ENCODE measurements at regions not wholly inside any gene's neighbourhood (a gene's known extent, or its start where the extent isn't known, plus 50 kb on each side); places are given as distances from the start of the nearest gene placed in this dataset.

DNA sequence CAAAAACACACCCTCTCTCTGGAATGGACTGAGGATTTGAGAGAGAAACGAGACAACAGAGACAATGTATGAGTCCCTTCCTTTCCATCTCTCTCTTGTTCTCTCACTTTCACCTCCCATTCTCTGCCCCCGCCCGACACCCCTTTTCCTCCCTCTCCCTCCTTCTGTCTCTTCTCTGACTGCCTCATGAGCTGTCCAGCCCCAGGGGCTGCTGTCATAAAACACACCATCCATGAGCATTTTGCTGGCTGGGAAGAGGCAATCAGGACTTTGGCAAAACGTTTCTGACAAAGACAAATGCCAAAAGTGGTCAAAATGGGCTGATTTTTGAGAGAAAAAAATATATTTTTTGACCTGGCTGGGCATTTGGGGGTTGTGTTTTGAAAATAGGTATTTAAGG, 377.2 kb downstream of the EN1 start:
- Histone ChIP-seq H3K9me3 (ENCODE audit: control insufficient read depth in 2 of 2, insufficient read depth in 1 of 2, low read depth in 1 of 2, low read length in 1 of 2) (no peaks in the 10 kb centered on the region), H3K36me3 (ENCODE audit: control insufficient read depth in 2 of 2, insufficient read depth in 2 of 2, low read length in 1 of 2) (no peaks in the 10 kb centered on the region), H3K27ac (ENCODE audit: low read depth in 2 of 2, low read length in 1 of 2) (no peak overlapping the region), H3K27me3 (ENCODE audit: control insufficient read depth in 1 of 2, insufficient read depth in 2 of 2, low read length in 2 of 2) (no peaks in the 10 kb centered on the region), H3K4me1 (ENCODE audit: control insufficient read depth in 2 of 2, insufficient read depth in 2 of 2, low read length in 1 of 2) (no peaks in the 10 kb centered on the region), H3K4me3 (ENCODE audit: low read depth in 1 of 2, low read length in 2 of 2) (no peak overlapping the region)
- 39 to 62% methylated on average over 4 of the region's 4 CpGs for WGBS, 2 donors

DNA sequence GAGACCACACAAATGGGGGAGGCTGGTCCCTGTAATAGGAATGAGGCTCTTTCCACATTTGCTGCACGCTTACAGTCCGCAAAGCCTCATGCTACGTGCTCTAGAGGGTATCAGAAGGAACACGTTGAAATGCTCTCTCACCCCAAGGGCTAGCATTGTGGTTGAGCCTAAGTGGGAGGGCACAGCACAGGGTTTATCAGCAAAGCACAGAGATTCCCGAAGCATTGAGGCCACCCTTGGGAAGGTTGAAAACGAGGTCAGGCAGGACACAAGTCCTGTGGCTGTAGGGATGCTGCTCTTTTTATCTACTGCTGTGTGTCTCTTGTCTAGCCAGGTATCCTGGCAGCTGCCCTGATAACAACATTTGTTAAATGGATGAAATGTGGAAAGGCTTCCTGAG, 378.3 kb downstream of the EN1 start:
- H3K4me1 ChIP-seq (ENCODE audit: control insufficient read depth in 2 of 2, insufficient read depth in 2 of 2, low read length in 1 of 2), result no peaks in the 10 kb centered on the region
- 37 to 45% methylated on average over 6 of the region's 6 CpGs for WGBS, 2 donors
- no peak overlapping the region for H3K4me3 ChIP-seq (ENCODE audit: low read depth in 1 of 2, low read length in 2 of 2)
- no peaks in the 10 kb centered on the region for H3K36me3 ChIP-seq (ENCODE audit: control insufficient read depth in 2 of 2, insufficient read depth in 2 of 2, low read length in 1 of 2)
- H3K9me3 ChIP-seq (ENCODE audit: control insufficient read depth in 2 of 2, insufficient read depth in 1 of 2, low read depth in 1 of 2, low read length in 1 of 2), result no peaks in the 10 kb centered on the region
- H3K27ac ChIP-seq (ENCODE audit: low read depth in 2 of 2, low read length in 1 of 2), result no peak overlapping the region
- no peaks in the 10 kb centered on the region for H3K27me3 ChIP-seq (ENCODE audit: control insufficient read depth in 1 of 2, insufficient read depth in 2 of 2, low read length in 2 of 2)

DNA sequence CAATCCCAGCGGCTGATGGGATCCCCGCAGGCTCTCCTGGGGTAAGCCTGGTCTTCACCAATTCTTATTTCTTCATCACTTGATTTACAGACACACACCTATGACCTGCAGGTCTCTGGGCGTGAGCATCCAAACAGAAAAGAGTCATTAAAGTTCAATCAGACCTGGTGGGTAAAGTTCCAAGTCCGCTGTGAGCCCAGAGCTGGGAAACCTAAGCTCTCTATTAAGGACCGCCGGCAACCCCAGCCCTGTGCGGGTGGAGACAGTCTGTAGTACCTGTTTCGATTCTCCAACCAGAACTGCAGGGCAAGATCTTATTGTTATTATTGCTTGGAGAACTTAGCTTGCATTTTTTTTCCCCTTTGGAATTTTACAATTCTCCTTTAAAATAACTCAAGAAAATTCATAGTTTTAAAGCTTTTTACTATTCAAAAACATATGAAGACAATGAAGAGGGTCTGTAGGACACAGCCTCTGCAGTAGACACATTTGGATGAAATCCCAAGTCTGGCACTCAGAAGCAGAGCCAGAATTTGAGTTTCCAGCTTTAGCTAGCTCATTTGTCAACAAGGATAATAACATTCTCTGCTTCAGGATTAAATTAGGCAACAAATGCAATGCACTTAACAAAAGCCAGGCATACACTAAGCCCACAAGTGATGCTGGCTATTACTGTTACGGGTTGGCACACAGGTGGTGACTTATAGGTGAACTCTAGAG, 376.4 kb downstream of the INSIG2 start:
- H3K27ac ChIP-seq (ENCODE audit: low read depth in 2 of 2, low read length in 1 of 2), result no peak overlapping the region

DNA sequence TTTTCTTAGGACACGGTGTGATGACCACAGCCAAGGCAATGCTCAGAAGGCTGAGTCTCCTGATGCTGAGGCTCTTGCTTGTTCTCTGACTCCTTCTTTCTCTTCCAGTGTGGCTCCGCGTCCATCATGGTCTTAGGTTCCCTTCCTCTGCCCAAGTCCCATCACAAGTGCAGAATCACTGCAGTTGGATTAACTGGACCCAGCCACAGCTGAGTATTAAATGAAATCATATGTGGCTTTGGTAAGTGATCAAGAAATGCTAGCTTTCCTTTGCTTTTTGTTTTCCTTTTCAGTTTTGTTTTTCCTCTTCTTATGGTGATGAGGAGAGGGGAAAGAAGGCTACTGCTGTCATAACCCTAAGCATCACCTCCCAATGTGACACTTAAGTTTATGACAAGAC, 375.8 kb downstream of the INSIG2 start:
- no peaks in the 10 kb centered on the region for H3K27me3 ChIP-seq (ENCODE audit: control insufficient read depth in 1 of 2, insufficient read depth in 2 of 2, low read length in 2 of 2)
- no peak overlapping the region for H3K27ac ChIP-seq (ENCODE audit: low read depth in 2 of 2, low read length in 1 of 2)
- H3K36me3 ChIP-seq (ENCODE audit: control insufficient read depth in 2 of 2, insufficient read depth in 2 of 2, low read length in 1 of 2), result no peaks in the 10 kb centered on the region
- H3K4me1 ChIP-seq (ENCODE audit: control insufficient read depth in 2 of 2, insufficient read depth in 2 of 2, low read length in 1 of 2), result no peaks in the 10 kb centered on the region
- no peaks in the 10 kb centered on the region for H3K9me3 ChIP-seq (ENCODE audit: control insufficient read depth in 2 of 2, insufficient read depth in 1 of 2, low read depth in 1 of 2, low read length in 1 of 2)
- WGBS, 2 donors, result 78 to 82% methylated on average over 3 of the region's 3 CpGs
- H3K4me3 ChIP-seq (ENCODE audit: low read depth in 1 of 2, low read length in 2 of 2), result no peak overlapping the region

More for the DNA sequence above, 376.4 kb downstream of the INSIG2 start:
- Histone ChIP-seq H3K36me3 (ENCODE audit: control insufficient read depth in 2 of 2, insufficient read depth in 2 of 2, low read length in 1 of 2) (no peaks in the 10 kb centered on the region), H3K9me3 (ENCODE audit: control insufficient read depth in 2 of 2, insufficient read depth in 1 of 2, low read depth in 1 of 2, low read length in 1 of 2) (no peaks in the 10 kb centered on the region), H3K27me3 (ENCODE audit: control insufficient read depth in 1 of 2, insufficient read depth in 2 of 2, low read length in 2 of 2) (no peaks in the 10 kb centered on the region), H3K4me3 (ENCODE audit: low read depth in 1 of 2, low read length in 2 of 2) (no peak overlapping the region), H3K4me1 (ENCODE audit: control insufficient read depth in 2 of 2, insufficient read depth in 2 of 2, low read length in 1 of 2) (no peaks in the 10 kb centered on the region)
- 61 to 69% methylated on average over 9 of the region's 9 CpGs for WGBS, 2 donors

DNA sequence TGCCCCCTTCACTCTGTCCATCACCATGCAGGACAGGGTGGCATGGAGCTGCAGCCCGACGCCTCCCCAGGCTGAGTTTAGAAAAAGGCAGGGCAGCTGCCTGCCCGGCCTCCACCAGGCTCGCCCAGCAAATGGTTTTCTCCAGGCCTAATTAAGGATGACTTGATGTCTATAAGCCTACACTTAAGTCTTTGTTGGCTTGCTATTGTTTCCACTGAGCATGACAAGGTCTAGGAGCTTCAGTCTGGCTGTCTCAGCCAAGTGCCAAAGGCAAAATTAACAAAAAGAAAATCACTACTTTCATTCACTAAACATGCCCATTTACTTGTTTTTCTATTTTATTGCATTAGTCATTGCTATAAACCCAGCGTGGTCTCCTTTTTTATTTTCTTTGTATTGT, 372.2 kb downstream of the INSIG2 start:
- no peaks in the 10 kb centered on the region for H3K36me3 ChIP-seq (ENCODE audit: control insufficient read depth in 2 of 2, insufficient read depth in 2 of 2, low read length in 1 of 2)
- no peak overlapping the region for H3K4me3 ChIP-seq (ENCODE audit: low read depth in 1 of 2, low read length in 2 of 2)
- WGBS, 2 donors, result 78 to 86% methylated on average over 5 of the region's 5 CpGs
- H3K27ac ChIP-seq (ENCODE audit: low read depth in 2 of 2, low read length in 1 of 2), result no peak overlapping the region
- H3K27me3 ChIP-seq (ENCODE audit: control insufficient read depth in 1 of 2, insufficient read depth in 2 of 2, low read length in 2 of 2), result peaks cover 0 to 3% of the 10 kb centered on the region in 2 donors
- H3K9me3 ChIP-seq (ENCODE audit: control insufficient read depth in 2 of 2, insufficient read depth in 1 of 2, low read depth in 1 of 2, low read length in 1 of 2), result no peaks in the 10 kb centered on the region
- no peaks in the 10 kb centered on the region for H3K4me1 ChIP-seq (ENCODE audit: control insufficient read depth in 2 of 2, insufficient read depth in 2 of 2, low read length in 1 of 2)

DNA sequence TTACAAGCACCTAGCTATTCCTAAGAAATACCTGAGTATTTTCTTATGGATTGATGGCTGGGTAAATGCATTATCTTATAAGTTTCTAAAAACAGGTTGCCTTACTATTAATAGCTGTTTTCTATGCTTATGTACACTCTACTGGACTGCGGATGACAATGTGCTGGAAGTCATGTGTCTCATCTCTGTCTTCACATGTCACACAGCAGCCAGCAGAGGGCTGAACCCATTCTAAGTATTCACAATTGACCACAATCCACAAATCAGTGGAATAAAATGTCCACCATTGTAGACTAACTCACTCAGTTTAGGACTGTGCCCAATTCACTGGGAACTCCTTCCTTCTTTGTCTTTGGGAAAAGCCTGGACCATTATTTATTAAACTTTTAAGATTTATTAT, 371.2 kb downstream of the INSIG2 start:
- Histone ChIP-seq H3K36me3 (ENCODE audit: control insufficient read depth in 2 of 2, insufficient read depth in 2 of 2, low read length in 1 of 2) (no peaks in the 10 kb centered on the region), H3K27ac (ENCODE audit: low read depth in 2 of 2, low read length in 1 of 2) (no peak overlapping the region), H3K4me1 (ENCODE audit: control insufficient read depth in 2 of 2, insufficient read depth in 2 of 2, low read length in 1 of 2) (no peaks in the 10 kb centered on the region), H3K27me3 (ENCODE audit: control insufficient read depth in 1 of 2, insufficient read depth in 2 of 2, low read length in 2 of 2) (peaks cover 0 to 3% of the 10 kb centered on the region in 2 donors), H3K4me3 (ENCODE audit: low read depth in 1 of 2, low read length in 2 of 2) (no peak overlapping the region), H3K9me3 (ENCODE audit: control insufficient read depth in 2 of 2, insufficient read depth in 1 of 2, low read depth in 1 of 2, low read length in 1 of 2) (no peaks in the 10 kb centered on the region)
- WGBS, 2 donors, result 90 to 97% methylated on average over 1 of the region's 1 CpG

DNA sequence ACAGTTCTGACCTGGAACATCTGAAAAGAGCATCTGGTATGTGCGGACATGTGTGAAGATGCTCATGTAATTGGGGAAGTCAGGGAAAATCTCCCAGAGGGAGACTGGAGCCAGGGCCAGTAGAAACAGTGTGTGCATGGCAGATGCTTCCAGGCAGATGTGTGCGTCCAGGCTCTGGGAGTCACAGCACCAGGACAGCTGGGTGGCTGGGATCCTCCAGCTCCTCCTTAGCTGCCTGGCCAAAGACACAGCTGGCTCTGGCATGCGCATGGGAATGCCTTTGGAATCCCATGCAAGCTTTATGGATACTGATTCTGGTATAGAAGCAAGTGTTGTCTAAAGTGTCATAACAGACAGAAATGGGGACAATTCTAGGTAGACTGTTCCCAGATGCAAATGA, 369.7 kb downstream of the INSIG2 start:
- Histone ChIP-seq H3K9me3 (ENCODE audit: control insufficient read depth in 2 of 2, insufficient read depth in 1 of 2, low read depth in 1 of 2, low read length in 1 of 2) (no peaks in the 10 kb centered on the region), H3K4me1 (ENCODE audit: control insufficient read depth in 2 of 2, insufficient read depth in 2 of 2, low read length in 1 of 2) (no peaks in the 10 kb centered on the region), H3K27ac (ENCODE audit: low read depth in 2 of 2, low read length in 1 of 2) (no peak overlapping the region), H3K36me3 (ENCODE audit: control insufficient read depth in 2 of 2, insufficient read depth in 2 of 2, low read length in 1 of 2) (no peaks in the 10 kb centered on the region), H3K27me3 (ENCODE audit: control insufficient read depth in 1 of 2, insufficient read depth in 2 of 2, low read length in 2 of 2) (peaks cover 0 to 3% of the 10 kb centered on the region in 2 donors), H3K4me3 (ENCODE audit: low read depth in 1 of 2, low read length in 2 of 2) (no peak overlapping the region)
- WGBS, 2 donors, result 79 to 86% methylated on average over 3 of the region's 3 CpGs

DNA sequence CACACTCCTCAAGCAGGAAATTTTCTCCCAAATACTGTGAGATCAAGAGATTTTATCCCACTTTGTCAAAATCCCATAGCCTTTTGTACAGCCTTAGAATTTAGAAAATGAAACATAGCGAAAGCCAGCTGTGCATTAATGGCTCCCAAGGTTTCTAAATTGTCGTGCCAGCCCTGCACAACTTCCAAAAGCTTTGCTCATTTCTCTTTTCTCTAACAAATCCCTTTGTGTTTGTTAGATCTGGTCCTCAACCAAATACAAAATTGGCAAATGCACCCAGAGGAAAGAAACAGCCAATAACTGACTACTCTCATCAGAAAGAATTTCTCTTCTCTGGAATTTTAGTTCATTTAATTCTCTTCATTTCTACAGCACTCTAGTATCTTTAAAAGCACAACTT, 361.1 kb downstream of the INSIG2 start:
- H3K4me1 ChIP-seq (ENCODE audit: control insufficient read depth in 2 of 2, insufficient read depth in 2 of 2, low read length in 1 of 2), result no peaks in the 10 kb centered on the region
- no peaks in the 10 kb centered on the region for H3K9me3 ChIP-seq (ENCODE audit: control insufficient read depth in 2 of 2, insufficient read depth in 1 of 2, low read depth in 1 of 2, low read length in 1 of 2)
- 56 to 65% methylated on average over 2 of the region's 2 CpGs for WGBS, 2 donors
- H3K27ac ChIP-seq (ENCODE audit: low read depth in 2 of 2, low read length in 1 of 2), result no peak overlapping the region
- H3K36me3 ChIP-seq (ENCODE audit: control insufficient read depth in 2 of 2, insufficient read depth in 2 of 2, low read length in 1 of 2), result no peaks in the 10 kb centered on the region
- no peak overlapping the region for H3K4me3 ChIP-seq (ENCODE audit: low read depth in 1 of 2, low read length in 2 of 2)
- H3K27me3 ChIP-seq (ENCODE audit: control insufficient read depth in 1 of 2, insufficient read depth in 2 of 2, low read length in 2 of 2), result no peaks in the 10 kb centered on the region

DNA sequence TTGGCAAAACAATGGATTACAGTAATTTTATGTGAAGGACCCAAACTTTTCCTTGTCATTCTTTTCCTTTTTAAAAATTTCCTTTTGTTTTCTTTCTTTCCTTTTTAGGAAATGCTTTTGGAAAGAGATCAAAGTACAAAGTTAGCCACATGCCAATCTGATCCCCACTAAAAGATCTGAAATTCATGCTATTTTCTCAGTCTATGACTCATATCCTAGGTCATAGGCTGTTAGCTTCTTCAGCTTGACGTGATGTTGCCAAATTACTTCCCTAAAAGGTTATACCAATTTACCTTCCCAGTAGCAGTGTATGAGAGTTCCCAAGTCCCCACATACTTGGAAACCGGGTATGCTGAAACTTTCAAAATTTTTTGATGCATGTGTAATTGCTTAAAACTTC, 355.3 kb downstream of the INSIG2 start:
- 31 to 47% methylated on average over 2 of the region's 2 CpGs for WGBS, 2 donors
- Histone ChIP-seq H3K27ac (ENCODE audit: low read depth in 2 of 2, low read length in 1 of 2) (no peak overlapping the region), H3K4me3 (ENCODE audit: low read depth in 1 of 2, low read length in 2 of 2) (no peak overlapping the region), H3K9me3 (ENCODE audit: control insufficient read depth in 2 of 2, insufficient read depth in 1 of 2, low read depth in 1 of 2, low read length in 1 of 2) (no peaks in the 10 kb centered on the region), H3K4me1 (ENCODE audit: control insufficient read depth in 2 of 2, insufficient read depth in 2 of 2, low read length in 1 of 2) (no peaks in the 10 kb centered on the region), H3K27me3 (ENCODE audit: control insufficient read depth in 1 of 2, insufficient read depth in 2 of 2, low read length in 2 of 2) (no peaks in the 10 kb centered on the region), H3K36me3 (ENCODE audit: control insufficient read depth in 2 of 2, insufficient read depth in 2 of 2, low read length in 1 of 2) (no peaks in the 10 kb centered on the region)

DNA sequence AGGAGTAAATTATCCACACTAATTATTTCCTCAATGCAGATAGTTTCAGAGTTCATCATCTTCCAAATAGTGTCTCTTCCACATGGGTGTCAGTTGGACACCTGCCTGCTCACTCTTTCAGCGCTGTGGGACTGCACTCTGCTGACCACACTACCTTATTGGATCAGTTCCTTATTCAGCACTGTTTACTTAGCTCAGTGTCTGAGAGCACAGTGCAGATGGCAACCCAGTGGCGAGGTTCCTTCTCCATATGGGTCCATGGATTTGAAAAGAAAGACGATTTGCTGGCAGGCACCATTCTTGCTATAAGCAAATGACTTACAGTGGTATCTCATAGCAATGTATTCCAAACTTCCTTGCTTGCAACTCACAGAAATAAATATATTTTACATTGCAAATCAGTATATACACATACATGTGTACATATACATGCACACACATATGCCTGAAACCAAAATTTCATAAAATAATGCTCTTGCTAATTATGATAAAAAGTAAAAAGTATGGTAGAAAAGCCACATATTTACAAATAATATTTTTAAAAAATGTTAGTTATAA, 354.8 kb downstream of the INSIG2 start:
- Histone ChIP-seq H3K4me1 (ENCODE audit: control insufficient read depth in 2 of 2, insufficient read depth in 2 of 2, low read length in 1 of 2) (no peaks in the 10 kb centered on the region), H3K27ac (ENCODE audit: low read depth in 2 of 2, low read length in 1 of 2) (no peak overlapping the region), H3K9me3 (ENCODE audit: control insufficient read depth in 2 of 2, insufficient read depth in 1 of 2, low read depth in 1 of 2, low read length in 1 of 2) (no peaks in the 10 kb centered on the region), H3K4me3 (ENCODE audit: low read depth in 1 of 2, low read length in 2 of 2) (no peak overlapping the region), H3K27me3 (ENCODE audit: control insufficient read depth in 1 of 2, insufficient read depth in 2 of 2, low read length in 2 of 2) (no peaks in the 10 kb centered on the region), H3K36me3 (ENCODE audit: control insufficient read depth in 2 of 2, insufficient read depth in 2 of 2, low read length in 1 of 2) (no peaks in the 10 kb centered on the region)
- WGBS, 2 donors, result 71 to 74% methylated on average over 3 of the region's 3 CpGs
